ENCODE measurements at regions not wholly inside any gene's neighbourhood (a gene's known extent, or its start where the extent isn't known, plus 50 kb on each side); places are given as distances from the start of the nearest gene placed in this dataset.

- H3K27ac ChIP-seq (ENCODE audit: low read depth, low read length, poor library complexity, severe bottlenecking) = no peak overlapping the region
- no peak overlapping the region for H3K4me2 ChIP-seq (ENCODE audit: low read length)
- H3K36me3 ChIP-seq (ENCODE audit: insufficient read depth, low read length) = no peaks in the 10 kb centered on the region
- H2AFZ ChIP-seq (ENCODE audit: low read length) = no peak overlapping the region
- H4K20me1 ChIP-seq (ENCODE audit: insufficient read depth, low read length) = no peaks in the 10 kb centered on the region
- no peaks in the 10 kb centered on the region for H3K9me3 ChIP-seq (ENCODE audit: low read length)
- H3K4me3 ChIP-seq (ENCODE audit: low read depth, low read length, poor library complexity, severe bottlenecking) = no peak overlapping the region
- no peaks in the 10 kb centered on the region for H3K79me2 ChIP-seq (ENCODE audit: insufficient read depth, low read length)
- H3F3A ChIP-seq (ENCODE audit: insufficient read depth, low read length) = no peaks in the 10 kb centered on the region
- H3K9me2 ChIP-seq (ENCODE audit: low read depth, low read length) = no peaks in the 10 kb centered on the region
- no peaks in the 10 kb centered on the region for H3K4me1 ChIP-seq (ENCODE audit: insufficient read depth, low read length, severe bottlenecking)
- TF ChIP-seq EZH2 (IDR thresholded peaks at IDR 0.05; ENCODE audit: borderline replicate concordance, low read length) = no peak
- no peak for TF ChIP-seq CTCF (IDR thresholded peaks at IDR 0.05; ENCODE audit: low read length)
- no peaks in the 10 kb centered on the region for H3K27me3 ChIP-seq (ENCODE audit: insufficient read depth, low read length)
- no peak overlapping the region for H3K9ac ChIP-seq (ENCODE audit: low read length)
These were observed 381.0 kb upstream of the IRX4 start for GRCh38 chr5:2263763-2264162.

GRCh38 chr5:2262620-2263019 lies 379.9 kb upstream of the IRX4 start:
- H3K4me3 ChIP-seq (ENCODE audit: low read depth, low read length, poor library complexity, severe bottlenecking) = no peak overlapping the region
- no peak overlapping the region for H2AFZ ChIP-seq (ENCODE audit: low read length)
- no peaks in the 10 kb centered on the region for H3F3A ChIP-seq (ENCODE audit: insufficient read depth, low read length)
- no peaks in the 10 kb centered on the region for H3K27me3 ChIP-seq (ENCODE audit: insufficient read depth, low read length)
- H3K4me2 ChIP-seq (ENCODE audit: low read length) = no peak overlapping the region
- no peak overlapping the region for H3K9ac ChIP-seq (ENCODE audit: low read length)
- H3K36me3 ChIP-seq (ENCODE audit: insufficient read depth, low read length) = no peaks in the 10 kb centered on the region
- TF ChIP-seq EZH2 (IDR thresholded peaks at IDR 0.05; ENCODE audit: borderline replicate concordance, low read length) = no peak
- TF ChIP-seq CTCF (IDR thresholded peaks at IDR 0.05; ENCODE audit: low read length) = no peak
- H3K4me1 ChIP-seq (ENCODE audit: insufficient read depth, low read length, severe bottlenecking) = no peaks in the 10 kb centered on the region
- H3K9me3 ChIP-seq (ENCODE audit: low read length) = no peaks in the 10 kb centered on the region
- no peak overlapping the region for H3K27ac ChIP-seq (ENCODE audit: low read depth, low read length, poor library complexity, severe bottlenecking)
- H3K79me2 ChIP-seq (ENCODE audit: insufficient read depth, low read length) = no peaks in the 10 kb centered on the region
- H3K9me2 ChIP-seq (ENCODE audit: low read depth, low read length) = no peaks in the 10 kb centered on the region
- H4K20me1 ChIP-seq (ENCODE audit: insufficient read depth, low read length) = no peaks in the 10 kb centered on the region

DNA sequence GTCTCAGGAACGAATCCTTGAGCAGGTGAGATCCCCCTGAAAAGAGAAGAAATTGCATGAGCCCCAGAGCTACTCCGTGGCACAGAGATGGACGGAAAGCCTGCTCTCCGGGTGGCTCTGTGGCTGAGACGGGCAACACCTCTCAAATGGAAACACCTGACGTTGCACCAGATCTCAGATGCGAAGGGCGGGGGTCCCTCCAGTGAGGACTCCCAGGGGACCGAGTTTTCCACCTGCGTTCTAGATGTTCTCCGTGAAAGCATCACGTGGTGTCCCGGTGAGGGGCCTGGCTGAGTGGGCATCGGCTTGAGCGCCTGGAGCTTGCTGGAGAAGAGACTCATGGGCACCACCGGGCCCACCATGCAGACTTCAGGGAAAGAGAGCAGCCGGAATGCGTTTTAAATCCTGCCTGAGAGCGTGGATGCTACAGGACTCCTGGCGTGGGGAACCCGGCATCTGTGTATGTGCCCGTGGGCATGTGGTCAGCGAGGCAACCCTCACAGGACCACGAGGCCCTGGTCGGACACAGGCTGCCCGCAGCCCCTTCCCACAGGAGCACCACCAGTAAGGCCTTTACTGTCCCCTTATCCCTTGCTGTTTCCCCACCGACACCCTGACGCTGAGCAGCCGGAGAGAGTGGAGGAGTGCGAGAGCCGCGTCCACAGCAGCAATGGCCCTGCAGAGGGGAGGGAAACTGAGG lies 378.4 kb upstream of the IRX4 start:
- TF ChIP-seq CTCF (IDR thresholded peaks at IDR 0.05; ENCODE audit: low read length) = no peak
- Histone ChIP-seq H3K9me3 (ENCODE audit: low read length) (no peaks in the 10 kb centered on the region), H3K9ac (ENCODE audit: low read length) (no peak overlapping the region), H3K9me2 (ENCODE audit: low read depth, low read length) (no peaks in the 10 kb centered on the region), H4K20me1 (ENCODE audit: insufficient read depth, low read length) (no peaks in the 10 kb centered on the region), H2AFZ (ENCODE audit: low read length) (no peak overlapping the region), H3K4me2 (ENCODE audit: low read length) (no peak overlapping the region), H3K4me3 (ENCODE audit: low read depth, low read length, poor library complexity, severe bottlenecking) (no peak overlapping the region), H3K79me2 (ENCODE audit: insufficient read depth, low read length) (no peaks in the 10 kb centered on the region), H3K36me3 (ENCODE audit: insufficient read depth, low read length) (no peaks in the 10 kb centered on the region), H3K4me1 (ENCODE audit: insufficient read depth, low read length, severe bottlenecking) (no peaks in the 10 kb centered on the region), H3K27me3 (ENCODE audit: insufficient read depth, low read length) (no peaks in the 10 kb centered on the region), H3K27ac (ENCODE audit: low read depth, low read length, poor library complexity, severe bottlenecking) (no peak overlapping the region), H3F3A (ENCODE audit: insufficient read depth, low read length) (no peaks in the 10 kb centered on the region)

All from OCI-LY1 (cell line).